CD14-positive monocyte (primary cell): ENCODE measurements at regions not wholly inside any gene's neighbourhood (a gene's known extent, or its start where the extent isn't known, plus 50 kb on each side); places are given as distances from the start of the nearest gene placed in this dataset.

Experiments
- DNase-seq, 3 donors: peaks; one replicate each; pipeline ENCODE4 v3.0.0-alpha.2; 2011 to 2022
- H2AFZ ChIP-seq: 2 replicates; pipeline ENCODE4 v1.6.0; 2012; ENCODE audit warnings: mild to moderate bottlenecking, low read depth, low read length, inconsistent platforms; ENCODE audit not compliant: insufficient read depth, poor library complexity, severe bottlenecking
- H3K27ac ChIP-seq, 2 donors: 1 replicate in 1 of 2; 2 replicates in 1 of 2; pipeline ENCODE4 v1.5.1; 2012 to 2013; ENCODE audit warnings: low read length in 2 of 2, control low read depth in 1 of 2, inconsistent platforms in 1 of 2, low read depth in 1 of 2, mild to moderate bottlenecking in 1 of 2
- H3K27me3 ChIP-seq, 2 donors: one replicate each; pipeline versions ENCODE4 v1.6.0 to v1.6.1; 2011 to 2013; ENCODE audit warnings: low read length in 2 of 2; ENCODE audit not compliant: control insufficient read depth in 2 of 2, insufficient read depth in 2 of 2
- H3K36me3 ChIP-seq, 2 donors: replicated peaks in 1 of 2; 1 replicate in 1 of 2; 2 replicates in 1 of 2; pipeline versions ENCODE4 v1.5.1 to v1.6.1; 2012 to 2013; ENCODE audit warnings: low read length in 2 of 2, control low read depth in 1 of 2, inconsistent platforms in 1 of 2, mild to moderate bottlenecking in 1 of 2; ENCODE audit not compliant: insufficient read depth in 2 of 2, control insufficient read depth in 1 of 2
- H3K4me1 ChIP-seq, 2 donors: 1 replicate in 1 of 2; 2 replicates in 1 of 2; pipeline versions ENCODE4 v1.5.1 to v1.6.1; 2012 to 2013; ENCODE audit warnings: low read length in 2 of 2, control low read depth in 1 of 2, inconsistent platforms in 1 of 2, mild to moderate bottlenecking in 1 of 2, moderate library complexity in 1 of 2; ENCODE audit not compliant: insufficient read depth in 2 of 2, control insufficient read depth in 1 of 2
- H3K4me2 ChIP-seq: replicated peaks from 2 replicates; pipeline ENCODE3; 2012; ENCODE audit warnings: low read length, moderate library complexity, mild to moderate bottlenecking; ENCODE audit not compliant: poor library complexity, severe bottlenecking; ENCODE audit errors: extremely low read depth
- H3K4me3 ChIP-seq, 3 experiments: fragments of 200-600 bp in 1 of 3; sonication (generic) in 1 of 3; replicated peaks in 1 of 3; 1 replicate in 2 of 3; 2 replicates in 1 of 3; pipeline ENCODE4 v1.5.1; 2011 to 2013; ENCODE audit warnings: low read length in 3 of 3, mild to moderate bottlenecking in 3 of 3, control low read depth in 2 of 3, low read depth in 2 of 3, inconsistent platforms in 1 of 3, moderate library complexity in 1 of 3
- H3K79me2 ChIP-seq: 2 replicates; pipeline ENCODE4 v1.6.0; 2012; ENCODE audit warnings: mild to moderate bottlenecking, control low read depth, inconsistent platforms, low read length, moderate library complexity; ENCODE audit not compliant: insufficient read depth
- H3K9ac ChIP-seq: 2 replicates; pipeline ENCODE4 v1.6.0; 2017; ENCODE audit warnings: low read length, mild to moderate bottlenecking; ENCODE audit not compliant: insufficient read depth, poor library complexity, severe bottlenecking
- H3K9me3 ChIP-seq, 2 donors: replicated peaks in 1 of 2; 1 replicate in 1 of 2; 2 replicates in 1 of 2; pipeline versions ENCODE4 v1.5.1 to v1.6.1; 2012 to 2013; ENCODE audit warnings: low read length in 2 of 2, control low read depth in 1 of 2; ENCODE audit not compliant: control insufficient read depth in 1 of 2, insufficient read depth in 1 of 2
- H4K20me1 ChIP-seq: 2 replicates; pipeline ENCODE4 v1.6.0; 2012; ENCODE audit warnings: mild to moderate bottlenecking, low read length, control low read depth, moderate library complexity; ENCODE audit not compliant: insufficient read depth
- H3K27ac Mint-ChIP-seq, 7 donors: one replicate each; pipeline ENCODE4 v1.8.0; 2020; ENCODE audit warnings: mild to moderate bottlenecking in 7 of 7, mixed read lengths in 7 of 7, moderate library complexity in 6 of 7, inconsistent platforms in 2 of 7
- H3K27me3 Mint-ChIP-seq, 3 donors: one replicate each; pipeline ENCODE4 v1.8.0; 2021 to 2022; ENCODE audit warnings: low read depth in 3 of 3, mild to moderate bottlenecking in 3 of 3, mixed read lengths in 3 of 3, moderate library complexity in 3 of 3, inconsistent platforms in 1 of 3
- H3K36me3 Mint-ChIP-seq, 2 donors: one replicate each; pipeline ENCODE4 v1.8.0; 2020; ENCODE audit warnings: mixed read lengths in 2 of 2, inconsistent platforms in 1 of 2, mild to moderate bottlenecking in 1 of 2
- H3K4me1 Mint-ChIP-seq: one replicate; pipeline ENCODE4 v1.8.0; 2020; ENCODE audit warnings: mild to moderate bottlenecking, mixed read lengths
- H3K4me3 Mint-ChIP-seq, 2 donors: one replicate each; pipeline ENCODE4 v1.8.0; 2020; ENCODE audit warnings: mild to moderate bottlenecking in 2 of 2, mixed read lengths in 2 of 2, moderate library complexity in 1 of 2
- H3K9me3 Mint-ChIP-seq, 7 donors: one replicate each; pipeline ENCODE4 v1.8.0; 2020 to 2022; ENCODE audit warnings: mixed read lengths in 7 of 7, mild to moderate bottlenecking in 6 of 7, moderate library complexity in 6 of 7, inconsistent platforms in 2 of 7
- CTCF ChIP-seq: fragments of 200-600 bp; IDR thresholded peaks from one replicate; pipeline ENCODE4 v1.8.0; 2022; ENCODE audit warnings: antibody characterized with exemption, mild to moderate bottlenecking
- WGBS: methylation state at CpG from one replicate; pipeline ENCODE4 v1.1.5; 2013; ENCODE audit warnings: missing lambda C conversion rate; ENCODE audit not compliant: insufficient coverage; 5-methylcytosine and 5-hydroxymethylcytosine counted together
- intact Hi-C, 2 donors: fragments of 100-400 bp; cut with micrococcal nuclease; formaldehyde crosslinking; loops; one replicate each; pipeline versions ENCODE4 v1.15.0 to v1.15.1; 2023

- H3K4me1 Mint-ChIP-seq, result no peaks in the 10 kb centered on the region
- Histone ChIP-seq H3K4me1 (no peaks in the 10 kb centered on the region), H3K9ac (no peak overlapping the region), H4K20me1 (no peaks in the 10 kb centered on the region), H2AFZ (no peak overlapping the region), H3K4me2 (no peak overlapping the region), H3K4me3 (no peak overlapping the region), H3K36me3 (no peaks in the 10 kb centered on the region), H3K79me2 (no peaks in the 10 kb centered on the region), H3K27ac (no peak overlapping the region), H3K9me3 (peaks cover 46% of the 10 kb centered on the region in 2 donors), H3K27me3 (no peaks in the 10 kb centered on the region)
- DNase-seq, result no peak
- no peak overlapping the region for H3K4me3 Mint-ChIP-seq
- H3K27me3 Mint-ChIP-seq, result no peaks in the 10 kb centered on the region
- H3K9me3 Mint-ChIP-seq, result peaks cover 7 to 50% (median 22%) of the 10 kb centered on the region in 7 donors
- no peak for TF ChIP-seq CTCF
- H3K36me3 Mint-ChIP-seq, result no peaks in the 10 kb centered on the region
- no peak overlapping the region for H3K27ac Mint-ChIP-seq
- intact Hi-C loops, result no loop called here
Observed at GRCh38 chr3:165716592-165716991, 120.6 kb downstream of the BCHE start.

- H3K27ac Mint-ChIP-seq, result no peak overlapping the region
- intact Hi-C loops, result no loop called here
- no peak overlapping the region for H2AFZ ChIP-seq
- H3K9ac ChIP-seq, result no peak overlapping the region
- H3K36me3 ChIP-seq, result no peaks in the 10 kb centered on the region
- H3K4me2 ChIP-seq, result no peak overlapping the region
- no peaks in the 10 kb centered on the region for H4K20me1 ChIP-seq
- H3K4me1 ChIP-seq, result no peaks in the 10 kb centered on the region
- H3K27me3 ChIP-seq, result no peaks in the 10 kb centered on the region
- DNase-seq, result no peak
- no peaks in the 10 kb centered on the region for H3K27me3 Mint-ChIP-seq
- no peak overlapping the region for H3K4me3 Mint-ChIP-seq
- TF ChIP-seq CTCF, result no peak
- WGBS, result 93% methylated on average over 7 of the region's 7 CpGs
- H3K79me2 ChIP-seq, result no peaks in the 10 kb centered on the region
- no peaks in the 10 kb centered on the region for H3K36me3 Mint-ChIP-seq
- no peak overlapping the region for H3K4me3 ChIP-seq
- peaks cover 0 to 27% (median 11%) of the 10 kb centered on the region in 7 donors for H3K9me3 Mint-ChIP-seq
- H3K9me3 ChIP-seq, result peaks cover 26% of the 10 kb centered on the region in 2 donors
- no peak overlapping the region for H3K27ac ChIP-seq
- no peaks in the 10 kb centered on the region for H3K4me1 Mint-ChIP-seq
Observed at GRCh38 chr3:165713479-165713878, 123.7 kb downstream of the BCHE start.
